Thyroid gland (tissue), 4 donors: ENCODE measurements at regions not wholly inside any gene's neighbourhood (a gene's known extent, or its start where the extent isn't known, plus 50 kb on each side); places are given as distances from the start of the nearest gene placed in this dataset.
"Not testable (repeated sequence)": the region's sequence is repeated elsewhere in the genome, so short reads cannot be mapped to it uniquely, and the experiment has no call there.

Experiments
- POLR2A ChIP-seq, 2 donors: fragments of 450-650 bp; IDR thresholded peaks; one replicate each; pipeline ENCODE4 v1.6.1; 2017; ENCODE audit warnings: antibody characterized with exemption in 2 of 2, mild to moderate bottlenecking in 2 of 2, moderate library complexity in 1 of 2
- TF ChIP-seq, protein P1 (sequence below), 6 experiments: fragments of 200-600 bp in 3 of 6; fragments of 450-650 bp in 3 of 6; sonication (generic) in 3 of 6; IDR thresholded peaks; one replicate each; pipeline ENCODE4 v1.5.1; 2016 to 2019; ENCODE audit warnings: antibody characterized with exemption in 6 of 6, mild to moderate bottlenecking in 2 of 6, inconsistent platforms in 1 of 6, moderate library complexity in 1 of 6

DNA sequence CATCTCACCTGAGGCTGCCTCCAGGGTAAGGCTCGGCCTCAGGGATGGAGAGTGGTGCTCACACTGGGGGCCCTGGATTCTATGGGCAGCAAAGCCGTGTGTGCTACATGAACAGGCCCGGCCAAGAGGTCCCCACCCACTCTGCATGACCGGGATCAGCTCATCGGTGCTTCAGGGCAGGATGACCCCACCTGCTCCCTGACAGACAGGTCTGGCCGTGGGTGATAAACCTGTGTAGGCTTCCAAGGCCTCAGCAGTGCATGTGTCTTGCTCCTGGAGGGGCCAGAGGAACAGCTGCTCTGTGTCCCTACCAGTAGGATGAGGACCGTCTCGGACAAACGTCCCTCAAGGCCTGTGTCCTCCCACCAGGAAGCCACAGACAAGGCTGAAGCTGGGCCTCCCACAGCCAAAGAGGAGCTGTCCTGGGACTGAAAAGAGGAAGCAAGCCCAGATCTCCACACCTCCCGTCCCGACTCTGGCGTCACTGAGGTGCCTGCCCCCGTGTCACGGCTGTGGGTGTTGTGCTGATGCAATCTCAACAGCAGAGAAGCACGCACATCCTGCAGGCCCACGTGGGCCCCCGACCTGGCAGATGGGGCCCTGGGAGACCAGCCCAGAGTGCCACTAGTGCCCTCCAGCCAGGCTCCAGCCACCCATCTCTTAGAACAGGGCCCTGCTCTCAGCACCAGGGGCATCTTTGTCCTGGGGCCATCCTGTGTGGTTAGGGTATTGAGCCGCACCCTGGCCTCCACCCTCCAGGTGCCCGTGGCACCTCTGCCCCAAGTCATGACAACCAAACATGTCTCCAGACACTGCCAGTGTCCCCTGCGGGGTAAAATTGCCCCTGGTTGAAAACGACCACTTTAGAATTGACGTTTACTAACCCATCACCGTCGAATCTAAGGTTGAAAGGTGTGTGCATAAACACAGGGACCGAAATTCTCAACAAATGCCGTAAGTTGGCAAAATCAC, 5455.9 kb upstream of the TPTE start:
- not testable (repeated sequence) for TF ChIP-seq POLR2A (IDR thresholded peaks at IDR 0.05)
- TF ChIP-seq, protein P1, sequence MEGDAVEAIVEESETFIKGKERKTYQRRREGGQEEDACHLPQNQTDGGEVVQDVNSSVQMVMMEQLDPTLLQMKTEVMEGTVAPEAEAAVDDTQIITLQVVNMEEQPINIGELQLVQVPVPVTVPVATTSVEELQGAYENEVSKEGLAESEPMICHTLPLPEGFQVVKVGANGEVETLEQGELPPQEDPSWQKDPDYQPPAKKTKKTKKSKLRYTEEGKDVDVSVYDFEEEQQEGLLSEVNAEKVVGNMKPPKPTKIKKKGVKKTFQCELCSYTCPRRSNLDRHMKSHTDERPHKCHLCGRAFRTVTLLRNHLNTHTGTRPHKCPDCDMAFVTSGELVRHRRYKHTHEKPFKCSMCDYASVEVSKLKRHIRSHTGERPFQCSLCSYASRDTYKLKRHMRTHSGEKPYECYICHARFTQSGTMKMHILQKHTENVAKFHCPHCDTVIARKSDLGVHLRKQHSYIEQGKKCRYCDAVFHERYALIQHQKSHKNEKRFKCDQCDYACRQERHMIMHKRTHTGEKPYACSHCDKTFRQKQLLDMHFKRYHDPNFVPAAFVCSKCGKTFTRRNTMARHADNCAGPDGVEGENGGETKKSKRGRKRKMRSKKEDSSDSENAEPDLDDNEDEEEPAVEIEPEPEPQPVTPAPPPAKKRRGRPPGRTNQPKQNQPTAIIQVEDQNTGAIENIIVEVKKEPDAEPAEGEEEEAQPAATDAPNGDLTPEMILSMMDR (IDR thresholded peaks at IDR 0.05) = not testable (repeated sequence)
